HUES6 (cell line): ENCODE measurements at regions not wholly inside any gene's neighbourhood (a gene's known extent, or its start where the extent isn't known, plus 50 kb on each side); places are given as distances from the start of the nearest gene placed in this dataset.

Source experiments
- H3K27ac ChIP-seq: 2 replicates; pipeline ENCODE4 v1.7.0; 2013; ENCODE audit warnings: low read depth, mild to moderate bottlenecking, low read length, inconsistent platforms
- H3K27me3 ChIP-seq: 2 replicates; pipeline ENCODE4 v1.6.1; 2013; ENCODE audit warnings: low read length; ENCODE audit not compliant: control insufficient read depth, insufficient read depth
- H3K36me3 ChIP-seq: 2 replicates; pipeline ENCODE4 v1.6.1; 2013; ENCODE audit warnings: low read length; ENCODE audit not compliant: control insufficient read depth, insufficient read depth
- H3K4me1 ChIP-seq: 2 replicates; pipeline ENCODE4 v1.6.1; 2013; ENCODE audit warnings: low read length; ENCODE audit not compliant: control insufficient read depth, insufficient read depth
- H3K4me3 ChIP-seq: 2 replicates; pipeline ENCODE4 v1.5.1; 2013; ENCODE audit warnings: low read depth, low read length
- H3K9ac ChIP-seq: one replicate; pipeline ENCODE4 v1.6.1; 2013; ENCODE audit warnings: mild to moderate bottlenecking, low read length
- H3K9me3 ChIP-seq: 2 replicates; pipeline ENCODE4 v1.6.1; 2013; ENCODE audit warnings: low read depth, low read length; ENCODE audit not compliant: control insufficient read depth, insufficient read depth

GRCh38 chr13:80973721-80974120 lies 632.8 kb upstream of the SPRY2 start:
- H3K9ac ChIP-seq: no peak overlapping the region
- no peaks in the 10 kb centered on the region for H3K36me3 ChIP-seq
- no peak overlapping the region for H3K4me3 ChIP-seq
- H3K9me3 ChIP-seq: no peaks in the 10 kb centered on the region
- H3K4me1 ChIP-seq: no peaks in the 10 kb centered on the region
- H3K27ac ChIP-seq: no peak overlapping the region
- no peaks in the 10 kb centered on the region for H3K27me3 ChIP-seq

- no peaks in the 10 kb centered on the region for H3K9me3 ChIP-seq
- H3K36me3 ChIP-seq: no peaks in the 10 kb centered on the region
- H3K27me3 ChIP-seq: no peaks in the 10 kb centered on the region
- H3K4me1 ChIP-seq: no peaks in the 10 kb centered on the region
- H3K27ac ChIP-seq: no peak overlapping the region
- H3K4me3 ChIP-seq: no peak overlapping the region
- H3K9ac ChIP-seq: no peak overlapping the region
These were observed 632.0 kb upstream of the SPRY2 start for GRCh38 chr13:80972857-80973478.

DNA sequence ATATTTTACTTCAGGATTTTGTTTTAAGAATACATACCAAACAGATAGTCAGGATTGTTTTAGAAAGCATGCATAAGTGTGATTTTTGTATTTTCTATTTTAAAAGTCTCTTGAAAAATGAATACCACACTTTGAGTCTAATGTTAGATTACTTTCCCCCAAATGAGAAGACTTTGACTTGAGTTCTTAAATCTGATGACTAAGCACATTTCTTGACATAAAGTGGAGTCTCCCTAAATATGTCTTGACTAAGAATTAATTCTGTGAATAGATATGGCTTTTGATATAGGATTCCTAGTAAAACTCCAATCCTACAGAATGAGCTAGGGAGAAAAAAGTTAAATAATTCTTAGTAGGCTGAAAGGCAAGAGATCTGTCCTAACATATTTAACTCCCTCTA lies 624.2 kb upstream of the SPRY2 start:
- Histone ChIP-seq H3K9ac (no peak overlapping the region), H3K9me3 (no peaks in the 10 kb centered on the region), H3K27me3 (no peaks in the 10 kb centered on the region), H3K4me1 (peaks cover 5% of the 10 kb centered on the region; the same call in 1 of the 2 replicates), H3K4me3 (no peak overlapping the region), H3K36me3 (no peaks in the 10 kb centered on the region), H3K27ac (no peak overlapping the region)

- Histone ChIP-seq H3K27me3 (no peaks in the 10 kb centered on the region), H3K27ac (no peak overlapping the region), H3K36me3 (no peaks in the 10 kb centered on the region), H3K9ac (no peak overlapping the region), H3K9me3 (no peaks in the 10 kb centered on the region), H3K4me1 (peaks cover 5% of the 10 kb centered on the region; the same call in 1 of the 2 replicates), H3K4me3 (no peak overlapping the region)
These were observed 621.9 kb upstream of the SPRY2 start for GRCh38 chr13:80962855-80963254.

- H3K9me3 ChIP-seq: no peaks in the 10 kb centered on the region
- H3K4me1 ChIP-seq: peaks cover 5% of the 10 kb centered on the region; the same call in 1 of the 2 replicates
- H3K9ac ChIP-seq: no peak overlapping the region
- H3K27me3 ChIP-seq: no peaks in the 10 kb centered on the region
- H3K27ac ChIP-seq: no peak overlapping the region
- no peaks in the 10 kb centered on the region for H3K36me3 ChIP-seq
- no peak overlapping the region for H3K4me3 ChIP-seq
These were observed 621.2 kb upstream of the SPRY2 start for GRCh38 chr13:80962173-80962572.

DNA sequence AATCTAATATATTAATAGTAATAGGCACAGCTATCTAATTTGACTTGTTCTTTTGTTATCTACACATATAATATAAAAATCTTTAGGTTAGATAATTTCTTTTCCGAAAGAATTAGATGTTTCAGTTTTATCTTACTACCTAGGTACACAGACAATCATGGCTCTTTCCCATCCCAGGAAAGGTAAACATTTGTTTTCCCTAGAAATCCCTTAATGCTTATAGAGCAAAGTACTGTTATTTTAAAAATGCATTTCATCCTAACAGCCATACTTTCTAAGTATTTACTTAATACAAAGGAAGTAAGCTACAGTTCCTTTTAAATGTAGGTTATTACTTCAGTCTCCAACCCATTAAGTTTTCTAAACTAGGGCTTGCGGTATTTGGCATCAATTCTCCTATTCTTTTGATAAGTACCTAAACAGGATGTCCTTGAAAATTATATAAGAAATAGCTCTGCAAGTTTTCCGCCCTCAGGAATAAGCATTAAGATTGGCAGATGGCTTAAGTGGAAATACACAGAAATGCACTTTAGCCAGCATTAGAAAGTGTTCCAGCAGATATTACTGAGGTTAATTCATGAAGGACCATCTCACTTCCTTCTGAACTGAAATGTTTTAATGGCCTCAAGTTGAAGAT lies 616.2 kb upstream of the SPRY2 start:
- H3K27ac ChIP-seq: no peak overlapping the region
- no peaks in the 10 kb centered on the region for H3K9me3 ChIP-seq
- no peak overlapping the region for H3K9ac ChIP-seq
- H3K4me3 ChIP-seq: no peak overlapping the region
- H3K27me3 ChIP-seq: no peaks in the 10 kb centered on the region
- H3K4me1 ChIP-seq: no peaks in the 10 kb centered on the region
- H3K36me3 ChIP-seq: no peaks in the 10 kb centered on the region

GRCh38 chr13:80955501-80955900 lies 614.6 kb upstream of the SPRY2 start:
- no peak overlapping the region for H3K4me3 ChIP-seq
- H3K36me3 ChIP-seq: no peaks in the 10 kb centered on the region
- no peaks in the 10 kb centered on the region for H3K4me1 ChIP-seq
- no peak overlapping the region for H3K27ac ChIP-seq
- no peaks in the 10 kb centered on the region for H3K27me3 ChIP-seq
- no peak overlapping the region for H3K9ac ChIP-seq
- H3K9me3 ChIP-seq: no peaks in the 10 kb centered on the region

DNA sequence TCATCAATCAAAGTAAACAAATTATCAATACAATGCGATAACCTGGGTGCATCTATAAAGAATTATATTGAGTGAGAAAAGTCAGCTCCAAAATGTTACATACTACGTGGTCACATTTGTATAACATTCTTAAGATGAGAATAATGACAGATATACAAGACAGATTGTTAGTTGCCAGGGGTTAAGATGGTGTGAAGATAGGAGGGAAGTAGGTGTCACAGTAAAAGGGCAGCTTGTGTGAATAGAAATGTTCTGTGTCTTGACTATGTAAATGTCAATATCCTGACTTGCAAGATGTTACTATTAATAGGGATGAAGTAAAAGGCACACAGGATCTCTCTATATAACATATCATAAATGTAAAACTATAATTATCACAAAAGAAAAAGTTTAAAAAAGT lies 611.2 kb upstream of the SPRY2 start:
- H3K4me3 ChIP-seq: no peak overlapping the region
- H3K9me3 ChIP-seq: no peaks in the 10 kb centered on the region
- H3K36me3 ChIP-seq: no peaks in the 10 kb centered on the region
- H3K27ac ChIP-seq: no peak overlapping the region
- H3K9ac ChIP-seq: no peak overlapping the region
- H3K4me1 ChIP-seq: no peaks in the 10 kb centered on the region
- H3K27me3 ChIP-seq: no peaks in the 10 kb centered on the region

- H3K9me3 ChIP-seq: no peaks in the 10 kb centered on the region
- no peak overlapping the region for H3K9ac ChIP-seq
- no peaks in the 10 kb centered on the region for H3K36me3 ChIP-seq
- 0 out of 2 replicates have a peak, but pooled peaks cover 3% of the 10 kb centered on the region for H3K4me1 ChIP-seq
- H3K27me3 ChIP-seq: no peaks in the 10 kb centered on the region
- H3K4me3 ChIP-seq: no peak overlapping the region
- 0 out of 2 replicates have a peak overlapping the region, but pooled peaks have one; percentile 5 for H3K27ac ChIP-seq
These were observed 605.3 kb upstream of the SPRY2 start for GRCh38 chr13:80946008-80946802.

GRCh38 chr13:80945328-80945727 lies 604.4 kb upstream of the SPRY2 start:
- Histone ChIP-seq H3K4me3 (no peak overlapping the region), H3K36me3 (no peaks in the 10 kb centered on the region), H3K27ac (no peak overlapping the region), H3K4me1 (0 out of 2 replicates have a peak, but pooled peaks cover 3% of the 10 kb centered on the region), H3K9me3 (no peaks in the 10 kb centered on the region), H3K27me3 (no peaks in the 10 kb centered on the region), H3K9ac (no peak overlapping the region)

GRCh38 chr13:80939581-80939980 lies 598.7 kb upstream of the SPRY2 start:
- H3K9me3 ChIP-seq: no peaks in the 10 kb centered on the region
- no peaks in the 10 kb centered on the region for H3K36me3 ChIP-seq
- no peaks in the 10 kb centered on the region for H3K4me1 ChIP-seq
- H3K27ac ChIP-seq: no peak overlapping the region
- H3K27me3 ChIP-seq: no peaks in the 10 kb centered on the region
- H3K9ac ChIP-seq: no peak overlapping the region
- no peak overlapping the region for H3K4me3 ChIP-seq
